ENCODE measurements at regions not wholly inside any gene's neighbourhood (a gene's known extent, or its start where the extent isn't known, plus 50 kb on each side); places are given as distances from the start of the nearest gene placed in this dataset.
"Not testable (repeated sequence)": the region's sequence is repeated elsewhere in the genome, so short reads cannot be mapped to it uniquely, and the experiment has no call there.

DNA sequence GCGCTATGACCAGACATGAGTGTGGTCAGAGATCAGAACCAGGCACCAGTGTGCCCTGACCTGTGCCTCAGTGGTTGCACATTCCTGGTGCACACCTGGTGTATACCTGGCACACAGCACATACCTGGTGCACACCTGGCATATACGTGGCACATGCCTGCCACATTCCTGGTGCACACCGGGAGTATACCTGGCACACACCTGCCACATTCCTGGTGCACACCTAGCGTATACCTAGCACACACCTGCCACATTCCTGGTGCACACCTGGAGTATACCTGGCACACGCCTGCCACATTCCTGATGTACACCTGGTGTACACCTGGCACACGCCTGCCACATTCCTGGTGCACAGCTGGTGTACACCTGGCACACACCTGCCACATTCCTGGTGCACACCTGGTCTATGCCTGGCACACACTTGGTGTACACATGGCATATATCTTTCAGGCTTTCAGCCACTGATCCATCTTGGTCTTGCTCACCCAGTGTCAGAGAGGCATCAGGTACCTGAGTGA is 61.3 kb upstream of the ADGRL1 start:
- H3K9me3 Mint-ChIP-seq (ENCODE audit: unreplicated experiment), result no peaks in the 10 kb centered on the region
- no peaks in the 10 kb centered on the region for H3K36me3 Mint-ChIP-seq (ENCODE audit: insufficient read depth, unreplicated experiment)
- DNase-seq (ENCODE audit: unreplicated experiment), result no peak
- CTCF ChIA-PET, result no interaction called here
- no TSS peak for BruUV-seq (replicated peaks)
- intact Hi-C loops (cut with micrococcal nuclease), result no loop called here
- H3K4me1 Mint-ChIP-seq (ENCODE audit: insufficient read depth, unreplicated experiment), result no peaks in the 10 kb centered on the region
- TF ChIP-seq, protein P1, sequence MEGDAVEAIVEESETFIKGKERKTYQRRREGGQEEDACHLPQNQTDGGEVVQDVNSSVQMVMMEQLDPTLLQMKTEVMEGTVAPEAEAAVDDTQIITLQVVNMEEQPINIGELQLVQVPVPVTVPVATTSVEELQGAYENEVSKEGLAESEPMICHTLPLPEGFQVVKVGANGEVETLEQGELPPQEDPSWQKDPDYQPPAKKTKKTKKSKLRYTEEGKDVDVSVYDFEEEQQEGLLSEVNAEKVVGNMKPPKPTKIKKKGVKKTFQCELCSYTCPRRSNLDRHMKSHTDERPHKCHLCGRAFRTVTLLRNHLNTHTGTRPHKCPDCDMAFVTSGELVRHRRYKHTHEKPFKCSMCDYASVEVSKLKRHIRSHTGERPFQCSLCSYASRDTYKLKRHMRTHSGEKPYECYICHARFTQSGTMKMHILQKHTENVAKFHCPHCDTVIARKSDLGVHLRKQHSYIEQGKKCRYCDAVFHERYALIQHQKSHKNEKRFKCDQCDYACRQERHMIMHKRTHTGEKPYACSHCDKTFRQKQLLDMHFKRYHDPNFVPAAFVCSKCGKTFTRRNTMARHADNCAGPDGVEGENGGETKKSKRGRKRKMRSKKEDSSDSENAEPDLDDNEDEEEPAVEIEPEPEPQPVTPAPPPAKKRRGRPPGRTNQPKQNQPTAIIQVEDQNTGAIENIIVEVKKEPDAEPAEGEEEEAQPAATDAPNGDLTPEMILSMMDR (IDR thresholded peaks at IDR 0.05; ENCODE audit: unreplicated experiment), result no peak
- peaks cover 38% of the 10 kb centered on the region for H3K27me3 Mint-ChIP-seq (ENCODE audit: insufficient read depth, unreplicated experiment)
- no peak overlapping the region for H3K4me3 Mint-ChIP-seq (ENCODE audit: unreplicated experiment)
- H3K27ac Mint-ChIP-seq (ENCODE audit: low read depth, unreplicated experiment), result no peak overlapping the region
- POLR2A ChIA-PET, result no interaction called here

DNA sequence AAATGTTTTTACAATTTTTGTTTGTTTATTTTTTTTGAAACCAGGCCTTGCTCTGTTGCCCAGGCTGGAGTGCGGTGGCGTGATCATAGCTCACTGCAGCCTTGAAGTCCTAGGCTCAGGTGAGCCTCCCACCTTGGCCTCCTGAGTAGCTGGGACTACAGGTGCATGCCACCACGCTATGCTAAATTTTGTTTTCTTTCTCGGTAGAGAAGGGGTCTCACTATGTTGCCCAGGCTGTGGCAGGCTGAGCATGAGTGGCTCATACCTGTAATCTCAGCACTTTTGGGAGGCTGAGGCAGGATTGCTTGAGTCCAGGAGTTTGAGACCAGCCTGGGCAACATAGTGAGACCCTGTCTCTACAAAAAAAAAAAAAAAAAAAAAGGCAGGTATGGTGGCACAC is 60.2 kb upstream of the ADGRL1 start:
- peaks cover 29% of the 10 kb centered on the region for H3K27me3 Mint-ChIP-seq (ENCODE audit: insufficient read depth, unreplicated experiment)
- CTCF ChIA-PET, result interaction anchor here (0.8 kb wide), 1 partner anchor 82 kb away, joined by 4 read pairs; no protein-coding TSS in a partner anchor
- POLR2A ChIA-PET; H3K4me1 Mint-ChIP-seq (ENCODE audit: insufficient read depth, unreplicated experiment); DNase-seq (ENCODE audit: unreplicated experiment); H3K27ac Mint-ChIP-seq (ENCODE audit: low read depth, unreplicated experiment); H3K36me3 Mint-ChIP-seq (ENCODE audit: insufficient read depth, unreplicated experiment); H3K4me3 Mint-ChIP-seq (ENCODE audit: unreplicated experiment); BruUV-seq (replicated peaks); H3K9me3 Mint-ChIP-seq (ENCODE audit: unreplicated experiment); intact Hi-C loops (cut with micrococcal nuclease): not testable (repeated sequence)

DNA sequence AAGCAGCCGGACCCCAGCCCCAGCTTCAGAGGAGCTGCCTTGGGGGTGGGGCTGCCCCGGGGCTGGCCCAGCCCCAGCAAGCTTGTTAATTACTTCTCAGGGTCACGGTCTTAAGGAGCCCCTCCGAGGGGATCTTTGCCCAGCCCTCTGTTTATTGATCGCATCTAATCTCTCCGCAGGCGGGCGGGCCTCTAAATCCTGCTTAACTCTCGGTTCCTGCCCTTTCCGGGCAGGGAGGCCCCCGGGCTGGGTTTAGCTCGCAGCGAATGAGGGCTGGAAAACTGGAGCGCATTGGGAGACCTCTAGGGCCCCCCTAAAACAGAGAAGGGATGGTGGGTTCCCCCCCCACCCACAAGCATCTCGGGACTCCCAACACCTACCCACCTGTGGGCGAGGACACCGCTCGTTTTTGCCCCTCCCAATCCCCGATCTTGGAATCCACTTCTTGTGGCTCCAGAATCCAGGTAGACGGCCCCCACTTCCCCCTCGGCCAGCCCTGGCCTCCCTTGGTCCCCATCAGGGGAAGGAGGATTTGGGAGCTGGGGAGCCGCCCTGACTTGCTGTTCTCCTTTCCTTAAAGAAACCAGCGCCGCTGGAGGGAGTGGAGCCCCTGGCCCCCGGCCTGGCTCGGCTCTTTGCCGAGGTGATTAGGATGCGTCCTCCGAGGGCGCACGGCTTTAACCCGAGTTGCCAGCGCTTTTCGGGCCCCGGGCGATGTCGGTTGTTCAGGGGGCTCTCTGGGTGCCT is 59.5 kb upstream of the ADGRL1 start:
- BruUV-seq (replicated peaks), result no TSS peak
- Mint-ChIP-seq H3K9me3 (ENCODE audit: unreplicated experiment) (no peaks in the 10 kb centered on the region), H3K36me3 (ENCODE audit: insufficient read depth, unreplicated experiment) (no peaks in the 10 kb centered on the region), H3K27me3 (ENCODE audit: insufficient read depth, unreplicated experiment) (peaks cover 29% of the 10 kb centered on the region), H3K4me1 (ENCODE audit: insufficient read depth, unreplicated experiment) (no peaks in the 10 kb centered on the region), H3K27ac (ENCODE audit: low read depth, unreplicated experiment) (no peak overlapping the region), H3K4me3 (ENCODE audit: unreplicated experiment) (no peak overlapping the region)
- ChIA-PET POLR2A (no interaction called here), CTCF (interaction anchor here (0.8 kb wide), 1 partner anchor 83 kb away, joined by 4 read pairs; no protein-coding TSS in a partner anchor)
- intact Hi-C loops (cut with micrococcal nuclease), result no loop called here
- DNase-seq (ENCODE audit: unreplicated experiment), result no peak
- TF ChIP-seq, protein P1 (IDR thresholded peaks at IDR 0.05; ENCODE audit: unreplicated experiment), result no peak

DNA sequence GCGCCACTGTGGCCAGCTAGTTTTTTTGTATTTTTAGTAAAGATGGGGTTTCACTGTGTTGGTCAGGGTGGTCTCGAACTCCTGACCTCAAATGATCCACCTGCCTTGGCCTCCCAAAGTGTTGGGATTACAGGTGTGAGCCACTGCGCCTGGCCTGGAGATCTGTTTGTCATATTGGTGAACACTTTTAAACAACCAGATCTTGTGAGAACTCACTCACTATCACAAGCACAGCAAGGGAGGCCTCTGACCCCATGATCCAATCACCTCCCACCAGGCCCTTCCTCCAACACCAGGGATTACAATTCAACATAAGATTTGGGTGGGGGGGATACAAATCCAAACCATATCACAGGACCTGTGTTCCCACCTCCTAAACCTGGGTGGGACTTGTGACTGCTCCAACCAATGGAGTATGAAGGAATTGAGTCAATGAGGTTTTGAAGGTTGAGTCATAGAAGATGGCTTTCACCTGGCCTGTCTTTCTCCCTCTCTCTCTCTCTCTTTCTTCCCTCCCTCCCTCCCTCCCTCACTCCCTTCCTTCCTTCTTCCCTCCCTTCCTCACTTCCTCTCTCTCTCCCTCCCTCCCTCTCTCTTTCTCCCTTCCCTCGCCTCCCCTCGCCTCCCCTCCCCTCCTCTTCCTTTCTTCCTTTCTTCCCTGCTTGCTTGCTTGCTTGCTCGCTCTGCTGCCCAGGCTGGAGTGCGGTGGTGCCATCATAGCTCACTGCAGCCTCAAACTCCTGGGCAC is 50.1 kb upstream of the ADGRL1 start:
- H3K9me3 Mint-ChIP-seq (ENCODE audit: unreplicated experiment); H3K27ac Mint-ChIP-seq (ENCODE audit: low read depth, unreplicated experiment); POLR2A ChIA-PET; CTCF ChIA-PET; DNase-seq (ENCODE audit: unreplicated experiment); BruUV-seq (replicated peaks); H3K4me1 Mint-ChIP-seq (ENCODE audit: insufficient read depth, unreplicated experiment); H3K36me3 Mint-ChIP-seq (ENCODE audit: insufficient read depth, unreplicated experiment); H3K4me3 Mint-ChIP-seq (ENCODE audit: unreplicated experiment); intact Hi-C loops (cut with micrococcal nuclease): not testable (repeated sequence)
- peaks cover 25% of the 10 kb centered on the region for H3K27me3 Mint-ChIP-seq (ENCODE audit: insufficient read depth, unreplicated experiment)

Measured in MCF 10A (cell line).